Activated T-cell treated with anti-CD3 and anti-CD28 coated beads, Interleukin-2, amount 50 U/mL, for 72 hours (primary cell): ENCODE measurements at regions not wholly inside any gene's neighbourhood (a gene's known extent, or its start where the extent isn't known, plus 50 kb on each side); places are given as distances from the start of the nearest gene placed in this dataset.

Source experiments
- ATAC-seq, 2 donors: fragments of 150-1000 bp; cut with Tn5 transposase; replicated peaks in 1 of 2; 2 replicates each; pipeline ENCODE4 v1.10.0; 2021; ENCODE audit warnings: moderate library complexity in 2 of 2, mild to moderate bottlenecking in 1 of 2
- DNase-seq, 2 donors: peaks; one replicate each; pipeline ENCODE4 v3.0.0; 2021 to 2022; ENCODE audit warnings: mixed read lengths in 1 of 2
- H3K27ac Mint-ChIP-seq: one replicate; pipeline ENCODE4 v1.8.0; 2022; ENCODE audit warnings: mild to moderate bottlenecking, moderate library complexity, mixed read lengths
- H3K27me3 Mint-ChIP-seq: one replicate; pipeline ENCODE4 v1.8.0; 2022; ENCODE audit warnings: low read depth, mixed read lengths
- H3K36me3 Mint-ChIP-seq, 2 donors: one replicate each; pipeline ENCODE4 v1.8.0; 2022; ENCODE audit warnings: mixed read lengths in 2 of 2, mild to moderate bottlenecking in 1 of 2; ENCODE audit not compliant: insufficient read depth in 2 of 2
- H3K4me1 Mint-ChIP-seq: one replicate; pipeline ENCODE4 v1.8.0; 2022; ENCODE audit warnings: low read depth, mixed read lengths
- H3K4me3 Mint-ChIP-seq, 2 donors: one replicate each; pipeline ENCODE4 v1.8.0; 2022; ENCODE audit warnings: mild to moderate bottlenecking in 2 of 2, mixed read lengths in 2 of 2, moderate library complexity in 2 of 2
- H3K9me3 Mint-ChIP-seq, 2 donors: one replicate each; pipeline ENCODE4 v1.8.0; 2022; ENCODE audit warnings: mixed read lengths in 2 of 2

DNA sequence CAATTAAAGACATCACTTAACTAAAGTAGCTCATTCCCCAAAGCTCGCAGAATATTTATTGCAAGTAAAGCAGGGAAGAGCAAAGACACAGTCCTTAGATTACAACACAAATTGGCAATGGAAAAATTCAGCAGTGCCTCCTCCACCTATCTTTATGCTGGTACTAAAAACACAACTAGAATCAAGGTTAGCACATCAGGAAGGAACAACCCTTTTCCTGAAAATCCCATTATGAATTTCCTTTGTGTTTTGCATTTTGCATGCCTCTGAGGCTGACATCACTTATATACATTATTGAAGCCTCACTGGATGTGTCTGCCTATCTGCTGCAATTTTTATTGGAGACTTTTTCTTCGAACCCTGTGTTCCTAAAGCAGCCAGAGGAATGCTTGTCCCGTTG, 193.8 kb upstream of the STK17B start:
- Mint-ChIP-seq H3K27me3 (no peaks in the 10 kb centered on the region), H3K27ac (no peak overlapping the region), H3K36me3 (peaks cover 0 to 2% of the 10 kb centered on the region in 2 donors), H3K4me3 (no peak overlapping the region), H3K9me3 (peaks cover 8 to 9% of the 10 kb centered on the region in 2 donors), H3K4me1 (peaks cover 22% of the 10 kb centered on the region)
- no peak for DNase-seq
- no peak for ATAC-seq

DNA sequence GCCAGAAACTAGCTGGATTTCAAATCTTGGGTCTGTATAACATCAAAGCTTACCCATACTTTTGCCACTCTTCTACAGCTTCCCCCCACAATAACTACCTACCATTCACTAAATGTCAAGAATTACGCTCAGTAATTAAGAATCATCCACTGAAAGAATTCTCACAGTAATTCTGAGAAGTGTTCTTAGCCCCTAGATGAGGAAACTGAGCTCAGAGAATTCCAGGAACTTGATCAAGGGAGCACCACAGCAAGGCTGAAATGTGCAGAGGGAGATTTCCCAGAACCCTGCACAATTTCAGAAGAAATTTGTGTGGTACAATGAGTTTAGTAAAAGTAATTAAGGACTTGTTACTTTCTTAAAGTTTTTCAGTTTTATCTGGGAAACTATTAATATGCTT, 194.5 kb upstream of the STK17B start:
- ATAC-seq (peak in 1 of 2 donors; percentile 21), DNase-seq (no peak)
- H3K9me3 Mint-ChIP-seq: peaks cover 9% of the 10 kb centered on the region in 2 donors
- H3K4me1 Mint-ChIP-seq: peaks cover 17% of the 10 kb centered on the region
- no peaks in the 10 kb centered on the region for H3K27me3 Mint-ChIP-seq
- peaks cover 0 to 2% of the 10 kb centered on the region in 2 donors for H3K36me3 Mint-ChIP-seq
- H3K27ac Mint-ChIP-seq: no peak overlapping the region
- no peak overlapping the region for H3K4me3 Mint-ChIP-seq

- ATAC-seq: no peak
- Mint-ChIP-seq H3K27me3 (no peaks in the 10 kb centered on the region), H3K4me1 (peaks cover 13% of the 10 kb centered on the region), H3K27ac (no peak overlapping the region), H3K9me3 (peaks cover 9% of the 10 kb centered on the region in 2 donors), H3K4me3 (no peak overlapping the region), H3K36me3 (peaks cover 0 to 2% of the 10 kb centered on the region in 2 donors)
- no peak for DNase-seq
Observed at GRCh38 chr2:196367633-196368032, 196.3 kb upstream of the STK17B start.

DNA sequence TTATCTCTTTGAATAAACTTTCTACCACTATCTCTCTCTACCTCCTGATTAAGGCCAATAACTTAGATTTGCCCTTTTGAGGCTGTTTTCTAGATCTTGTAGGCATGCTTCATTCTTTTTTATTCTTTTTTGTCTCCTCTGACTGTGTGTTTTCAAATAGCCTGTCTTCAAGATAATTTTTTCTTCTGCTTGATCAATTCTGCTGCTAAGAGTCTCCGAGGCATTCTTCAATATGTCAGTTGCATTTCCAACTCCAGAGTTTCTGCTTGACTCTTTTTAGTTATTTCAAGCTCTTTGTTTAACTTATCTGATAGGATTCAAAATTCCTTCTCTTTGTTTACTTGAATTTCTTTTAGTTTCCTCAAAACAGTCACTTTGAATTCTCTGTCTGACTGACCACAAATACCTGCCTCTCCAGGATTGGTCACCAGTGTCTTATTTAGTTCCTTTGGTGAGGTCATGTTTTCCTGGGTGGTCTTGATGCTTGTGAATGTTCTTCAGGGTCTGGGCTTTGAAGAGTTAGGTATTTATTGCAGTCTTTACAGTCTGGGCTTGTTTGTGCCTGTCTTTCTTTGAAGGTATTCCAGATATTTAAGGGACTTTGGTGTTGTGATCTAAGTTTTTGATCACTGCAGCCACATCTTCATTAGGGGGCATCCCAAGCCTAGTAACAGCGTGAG, 197.3 kb upstream of the STK17B start:
- Mint-ChIP-seq H3K4me3 (no peak overlapping the region), H3K9me3 (peaks cover 9% of the 10 kb centered on the region in 2 donors), H3K36me3 (peaks cover 0 to 2% of the 10 kb centered on the region in 2 donors), H3K4me1 (peaks cover 13% of the 10 kb centered on the region), H3K27me3 (no peaks in the 10 kb centered on the region), H3K27ac (no peak overlapping the region)
- ATAC-seq (no peak), DNase-seq (no peak)

GRCh38 chr2:196369967-196370366, 198.6 kb upstream of the STK17B start:
- Mint-ChIP-seq H3K36me3 (peaks cover 0 to 2% of the 10 kb centered on the region in 2 donors), H3K27ac (no peak overlapping the region), H3K27me3 (no peaks in the 10 kb centered on the region), H3K9me3 (peaks cover 9% of the 10 kb centered on the region in 2 donors), H3K4me1 (peaks cover 16% of the 10 kb centered on the region), H3K4me3 (no peak overlapping the region)
- DNase-seq: no peak
- no peak for ATAC-seq

DNA sequence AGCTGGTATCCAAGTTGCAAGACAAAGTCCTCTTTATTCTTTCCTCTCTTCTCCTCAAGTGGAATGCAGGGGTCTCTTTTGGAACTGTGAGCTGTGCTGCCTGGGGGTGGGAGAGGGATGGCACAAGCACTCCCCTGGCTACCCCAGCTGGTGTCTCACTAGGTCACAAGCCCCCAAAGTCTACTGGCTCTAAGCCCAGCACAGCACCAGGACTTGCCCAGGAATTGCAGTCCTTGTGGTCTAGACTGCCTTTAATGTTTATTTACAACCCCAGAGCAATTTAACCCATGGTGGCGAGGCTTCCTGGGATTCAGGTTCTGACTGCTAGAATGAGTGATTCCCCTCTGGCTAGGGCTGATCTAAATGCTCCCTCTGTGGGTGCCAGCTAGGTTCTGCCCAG, 199.0 kb upstream of the STK17B start:
- Mint-ChIP-seq H3K9me3 (peaks cover 9% of the 10 kb centered on the region in 2 donors), H3K27me3 (no peaks in the 10 kb centered on the region), H3K36me3 (peaks cover 0 to 2% of the 10 kb centered on the region in 2 donors), H3K27ac (no peak overlapping the region), H3K4me3 (no peak overlapping the region), H3K4me1 (peaks cover 16% of the 10 kb centered on the region)
- DNase-seq (no peak), ATAC-seq (no peak)

GRCh38 chr2:196372276-196372809, 201.0 kb upstream of the STK17B start:
- H3K27ac Mint-ChIP-seq: no peak overlapping the region
- peaks cover 1 to 3% of the 10 kb centered on the region in 2 donors for H3K36me3 Mint-ChIP-seq
- ATAC-seq (no peak), DNase-seq (no peak)
- no peaks in the 10 kb centered on the region for H3K27me3 Mint-ChIP-seq
- H3K4me3 Mint-ChIP-seq: no peak overlapping the region
- peaks cover 9 to 12% of the 10 kb centered on the region in 2 donors for H3K9me3 Mint-ChIP-seq
- peaks cover 12% of the 10 kb centered on the region for H3K4me1 Mint-ChIP-seq

- H3K4me3 Mint-ChIP-seq: no peak overlapping the region
- peaks cover 8% of the 10 kb centered on the region in 2 donors for H3K9me3 Mint-ChIP-seq
- H3K27me3 Mint-ChIP-seq: no peaks in the 10 kb centered on the region
- H3K27ac Mint-ChIP-seq: no peak overlapping the region
- DNase-seq: no peak
- peaks cover 1 to 3% of the 10 kb centered on the region in 2 donors for H3K36me3 Mint-ChIP-seq
- H3K4me1 Mint-ChIP-seq: peaks cover 19% of the 10 kb centered on the region
- no peak for ATAC-seq
Observed at GRCh38 chr2:196372811-196373664, 201.7 kb upstream of the STK17B start.

DNA sequence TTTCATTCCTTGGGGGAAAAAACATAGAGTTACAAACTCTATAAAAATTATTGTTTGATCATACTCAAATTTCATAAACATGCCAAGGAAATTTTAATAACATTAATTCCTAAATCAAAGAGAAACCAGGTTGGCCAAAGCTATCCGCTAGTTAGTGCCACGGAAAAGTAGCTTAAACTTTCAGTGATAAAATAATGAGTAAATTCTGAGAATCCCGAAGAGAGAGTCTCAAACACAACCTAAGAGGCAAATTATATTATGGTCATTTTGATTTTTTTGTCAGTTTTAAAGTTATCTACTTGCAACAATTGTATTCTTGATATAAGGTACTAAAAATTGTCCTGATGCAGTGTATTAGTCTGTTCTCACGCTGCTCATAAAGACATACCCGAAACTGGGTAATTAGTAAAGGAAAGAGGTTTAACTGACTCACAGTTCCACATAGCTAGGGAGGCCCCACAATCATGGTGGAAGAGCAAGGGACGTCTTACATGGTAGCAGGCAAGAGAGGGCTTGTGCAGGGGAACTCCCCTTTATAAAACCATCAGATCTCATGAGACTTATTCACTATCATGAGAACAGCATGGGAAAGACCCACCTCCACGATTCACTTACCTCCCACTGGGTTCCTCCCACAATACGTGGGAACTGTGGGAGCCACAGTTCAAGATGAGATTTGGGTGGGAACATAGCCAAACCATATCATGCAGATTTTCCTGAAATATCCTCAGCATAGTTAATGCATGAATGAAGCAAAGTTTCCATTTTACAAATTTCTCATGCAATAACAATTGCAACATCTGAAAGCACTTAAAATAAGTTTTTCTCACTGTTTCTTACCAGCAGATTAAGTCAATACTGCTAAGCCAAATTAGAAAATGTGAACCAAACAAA, 205.9 kb upstream of the STK17B start:
- Mint-ChIP-seq H3K9me3 (peaks cover 0 to 3% of the 10 kb centered on the region in 2 donors), H3K27me3 (no peaks in the 10 kb centered on the region), H3K36me3 (peaks cover 1% of the 10 kb centered on the region in 2 donors), H3K4me1 (peaks cover 20% of the 10 kb centered on the region), H3K4me3 (peak overlapping the region; percentile 49 to 51), H3K27ac (peak overlapping the region; percentile 63)
- DNase-seq (peak; percentile 21 to 37), ATAC-seq (peak; percentile 56 to 65)

DNA sequence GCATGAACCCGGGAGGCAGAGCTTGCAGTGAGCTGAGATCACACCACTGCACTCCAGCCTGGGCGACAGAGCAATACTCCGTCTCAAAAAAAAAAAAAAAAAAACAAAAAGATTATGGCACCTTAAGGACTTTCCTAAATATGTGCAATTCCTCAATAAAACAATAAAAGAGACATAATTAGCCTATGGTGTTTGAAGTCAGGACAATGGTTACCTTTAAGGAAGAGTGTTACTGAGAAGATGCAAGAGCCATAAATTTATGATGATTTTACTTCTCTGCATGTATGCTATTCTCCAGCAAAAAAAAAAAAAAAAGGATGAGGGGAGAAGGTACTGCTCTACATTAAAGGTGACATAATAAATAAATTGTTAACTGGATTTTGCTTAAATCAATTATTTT, 208.2 kb upstream of the STK17B start:
- Mint-ChIP-seq H3K4me1 (peaks cover 17% of the 10 kb centered on the region), H3K27me3 (no peaks in the 10 kb centered on the region), H3K36me3 (peaks cover 1% of the 10 kb centered on the region in 2 donors), H3K9me3 (peaks cover 0 to 3% of the 10 kb centered on the region in 2 donors), H3K27ac (no peak overlapping the region), H3K4me3 (no peak overlapping the region)
- ATAC-seq (no peak), DNase-seq (no peak)

- H3K36me3 Mint-ChIP-seq: peaks cover 1% of the 10 kb centered on the region in 2 donors
Observed at GRCh38 chr2:196380098-196380497, 208.7 kb upstream of the STK17B start.

DNA sequence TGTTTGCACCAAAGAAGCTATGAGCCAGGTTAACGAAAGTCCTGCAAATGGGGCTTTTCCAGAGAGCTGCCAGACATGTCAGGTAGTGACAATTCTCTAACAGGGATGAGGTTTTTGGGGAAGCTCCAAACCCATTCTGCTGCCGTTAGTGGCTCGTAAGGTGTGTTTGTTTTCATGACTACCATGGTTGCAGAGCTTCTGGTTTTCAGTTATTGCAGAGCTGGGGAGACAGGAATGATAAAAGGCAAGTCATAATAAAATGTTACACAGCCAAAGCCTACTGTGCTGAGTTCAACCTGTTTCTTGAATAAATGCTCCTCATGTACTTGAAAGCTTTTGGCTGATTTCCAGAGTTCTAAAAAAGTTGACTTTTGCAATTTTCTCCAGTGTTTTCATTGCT, 209.2 kb upstream of the STK17B start:
- DNase-seq (no peak), ATAC-seq (no peak)
- Mint-ChIP-seq H3K27ac (no peak overlapping the region), H3K4me1 (peaks cover 16% of the 10 kb centered on the region), H3K4me3 (no peak overlapping the region), H3K36me3 (peaks cover 1% of the 10 kb centered on the region in 2 donors), H3K27me3 (no peaks in the 10 kb centered on the region), H3K9me3 (peaks cover 0 to 3% of the 10 kb centered on the region in 2 donors)

More at GRCh38 chr2:196380098-196380497, 208.7 kb upstream of the STK17B start:
- DNase-seq (no peak), ATAC-seq (no peak)
- peaks cover 16% of the 10 kb centered on the region for H3K4me1 Mint-ChIP-seq
- H3K27me3 Mint-ChIP-seq: no peaks in the 10 kb centered on the region
- no peak overlapping the region for H3K4me3 Mint-ChIP-seq
- peaks cover 0 to 3% of the 10 kb centered on the region in 2 donors for H3K9me3 Mint-ChIP-seq
- no peak overlapping the region for H3K27ac Mint-ChIP-seq
